Fibroblast of skin of left biceps (primary cell): ENCODE measurements at regions not wholly inside any gene's neighbourhood (a gene's known extent, or its start where the extent isn't known, plus 50 kb on each side); places are given as distances from the start of the nearest gene placed in this dataset.
A peak's percentile ranks its signal among the peaks of the same experiment; 100 is the strongest.

Source experiments
- DNase-seq, 2 experiments: peaks; one replicate each; pipeline ENCODE4 v3.0.0-alpha.2; 2013; ENCODE audit warnings: low read depth in 2 of 2

GRCh38 chr5:89418407-89419085 is 535.6 kb upstream of the MEF2C start:
- no peak for DNase-seq

- no peak for DNase-seq
These were observed 535.0 kb upstream of the MEF2C start for GRCh38 chr5:89417990-89418389.

GRCh38 chr5:89417515-89417914 is 534.5 kb upstream of the MEF2C start:
- no peak for DNase-seq

GRCh38 chr5:89411891-89412290 is 528.9 kb upstream of the MEF2C start:
- no peak for DNase-seq

- DNase-seq, result no peak
These were observed 524.1 kb upstream of the MEF2C start for GRCh38 chr5:89407054-89407453.

GRCh38 chr5:89401659-89402058 is 518.7 kb upstream of the MEF2C start:
- DNase-seq, result no peak

- DNase-seq, result no peak
These were observed 518.0 kb upstream of the MEF2C start for GRCh38 chr5:89401012-89401411.

GRCh38 chr5:89399548-89399947 is 516.6 kb upstream of the MEF2C start:
- DNase-seq, result no peak

GRCh38 chr5:89397096-89397495 is 514.1 kb upstream of the MEF2C start:
- DNase-seq, result no peak

GRCh38 chr5:89396278-89396954 is 513.4 kb upstream of the MEF2C start:
- peak; percentile 39 to 55 for DNase-seq

- DNase-seq, result no peak
These were observed 512.1 kb upstream of the MEF2C start for GRCh38 chr5:89395111-89395510.

- no peak for DNase-seq
These were observed 505.9 kb upstream of the MEF2C start for GRCh38 chr5:89388872-89389271.

GRCh38 chr5:89384391-89384790 is 501.4 kb upstream of the MEF2C start:
- no peak for DNase-seq

GRCh38 chr5:89380635-89381034 is 497.7 kb upstream of the MEF2C start:
- DNase-seq, result no peak

- DNase-seq, result no peak
These were observed 494.9 kb upstream of the MEF2C start for GRCh38 chr5:89377767-89378455.

GRCh38 chr5:89374818-89375521 is 492.0 kb upstream of the MEF2C start:
- no peak for DNase-seq

GRCh38 chr5:89374144-89374784 is 491.3 kb upstream of the MEF2C start:
- DNase-seq, result no peak

GRCh38 chr5:89372176-89372575 is 489.2 kb upstream of the MEF2C start:
- no peak for DNase-seq

GRCh38 chr5:89371646-89372045 is 488.7 kb upstream of the MEF2C start:
- no peak for DNase-seq

- DNase-seq, result no peak
These were observed 476.1 kb upstream of the MEF2C start for GRCh38 chr5:89359046-89359445.

GRCh38 chr5:89353837-89354551 is 471.0 kb upstream of the MEF2C start:
- DNase-seq, result no peak
